DOHH2 (cell line): ENCODE measurements at regions not wholly inside any gene's neighbourhood (a gene's known extent, or its start where the extent isn't known, plus 50 kb on each side); places are given as distances from the start of the nearest gene placed in this dataset.
"Not testable (repeated sequence)": the region's sequence is repeated elsewhere in the genome, so short reads cannot be mapped to it uniquely, and the experiment has no call there.

Experiments
- H3F3A ChIP-seq: fragments of 200-600 bp; sonication (generic), shearing (Covaris generic); 2 replicates; pipeline ENCODE4 v1.6.0; 2016; ENCODE audit warnings: antibody characterized with exemption, mild to moderate bottlenecking; ENCODE audit not compliant: control insufficient read depth, insufficient read depth
- H3K27ac ChIP-seq: fragments of 200-600 bp; sonication (generic); 2 replicates; pipeline ENCODE4 v1.5.1; 2014; ENCODE audit warnings: low read depth, mild to moderate bottlenecking, low read length, moderate library complexity
- H3K27me3 ChIP-seq: fragments of 200-600 bp; sonication (generic); 2 replicates; pipeline ENCODE4 v1.6.1; 2014; ENCODE audit warnings: mild to moderate bottlenecking, low read length, mixed read lengths; ENCODE audit not compliant: control insufficient read depth
- H3K36me3 ChIP-seq: fragments of 200-600 bp; sonication (generic); 2 replicates; pipeline ENCODE4 v1.6.1; 2014; ENCODE audit warnings: mild to moderate bottlenecking, low read length, moderate library complexity, mixed read lengths; ENCODE audit not compliant: control insufficient read depth
- H3K4me1 ChIP-seq: fragments of 200-600 bp; sonication (generic); 2 replicates; pipeline ENCODE4 v1.6.1; 2014; ENCODE audit warnings: mild to moderate bottlenecking, low read length, mixed read lengths; ENCODE audit not compliant: control insufficient read depth
- H3K4me2 ChIP-seq: fragments of 200-600 bp; sonication (generic); 2 replicates; pipeline ENCODE4 v1.6.0; 2014; ENCODE audit warnings: mild to moderate bottlenecking, low read length, moderate library complexity
- H3K4me3 ChIP-seq: fragments of 200-600 bp; sonication (generic); 2 replicates; pipeline ENCODE4 v1.5.1; 2014; ENCODE audit warnings: mild to moderate bottlenecking, low read length, mixed read lengths
- H3K79me2 ChIP-seq: fragments of 200-600 bp; sonication (generic); 2 replicates; pipeline ENCODE4 v1.6.1; 2014; ENCODE audit warnings: mild to moderate bottlenecking, low read length, mixed read lengths; ENCODE audit not compliant: control insufficient read depth
- H3K9me2 ChIP-seq: fragments of 200-600 bp; sonication (generic); replicated peaks from 2 replicates; pipeline ENCODE4 v1.6.1; 2014; ENCODE audit warnings: mild to moderate bottlenecking, low read length, mixed read lengths; ENCODE audit not compliant: control insufficient read depth
- H3K9me3 ChIP-seq: fragments of 200-600 bp; sonication (generic); 2 replicates; pipeline ENCODE4 v1.6.1; 2014; ENCODE audit warnings: antibody characterized with exemption, low read length, mixed read lengths; ENCODE audit not compliant: control insufficient read depth, insufficient read depth
- H4K20me1 ChIP-seq: fragments of 200-600 bp; sonication (generic); 2 replicates; pipeline ENCODE4 v1.6.0; 2014; ENCODE audit warnings: low read depth, mild to moderate bottlenecking, antibody characterized with exemption, low read length, moderate library complexity; ENCODE audit not compliant: control insufficient read depth, insufficient read depth
- EZH2phosphoT487 ChIP-seq: fragments of 200-600 bp; sonication (generic); IDR thresholded peaks from 2 replicates; pipeline ENCODE4 v1.6.1; 2017; ENCODE audit warnings: borderline replicate concordance, mild to moderate bottlenecking, antibody characterized with exemption, low read length, moderate library complexity, mixed read lengths
- TF ChIP-seq, protein P1 (sequence below): fragments of 200-600 bp; sonication (generic); IDR thresholded peaks from one replicate; pipeline ENCODE4 v1.5.1; 2014; ENCODE audit warnings: antibody characterized with exemption, mild to moderate bottlenecking, low read depth, low read length; ENCODE audit not compliant: poor library complexity, severe bottlenecking

DNA sequence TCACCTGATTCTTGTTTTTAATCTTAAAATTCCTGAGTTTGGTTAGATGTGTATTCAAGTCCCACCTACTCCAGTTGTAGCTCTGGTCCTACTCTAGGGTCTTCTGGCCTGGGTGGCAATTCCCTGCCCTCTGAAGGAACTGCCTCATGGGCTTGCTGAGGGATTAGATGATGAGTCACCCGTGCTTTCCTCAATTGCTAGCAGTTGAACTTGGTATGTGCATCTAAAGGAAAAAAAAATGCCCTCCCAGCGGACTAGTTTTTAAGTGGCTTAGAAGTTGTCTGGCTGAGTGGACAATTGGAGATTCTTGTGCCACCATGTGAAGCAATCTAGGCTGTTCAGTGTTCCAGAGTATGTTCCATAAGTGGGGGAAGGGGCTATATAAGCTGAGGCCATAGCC lies 127.0 kb downstream of the CCNG2 start:
- TF ChIP-seq, protein P1, sequence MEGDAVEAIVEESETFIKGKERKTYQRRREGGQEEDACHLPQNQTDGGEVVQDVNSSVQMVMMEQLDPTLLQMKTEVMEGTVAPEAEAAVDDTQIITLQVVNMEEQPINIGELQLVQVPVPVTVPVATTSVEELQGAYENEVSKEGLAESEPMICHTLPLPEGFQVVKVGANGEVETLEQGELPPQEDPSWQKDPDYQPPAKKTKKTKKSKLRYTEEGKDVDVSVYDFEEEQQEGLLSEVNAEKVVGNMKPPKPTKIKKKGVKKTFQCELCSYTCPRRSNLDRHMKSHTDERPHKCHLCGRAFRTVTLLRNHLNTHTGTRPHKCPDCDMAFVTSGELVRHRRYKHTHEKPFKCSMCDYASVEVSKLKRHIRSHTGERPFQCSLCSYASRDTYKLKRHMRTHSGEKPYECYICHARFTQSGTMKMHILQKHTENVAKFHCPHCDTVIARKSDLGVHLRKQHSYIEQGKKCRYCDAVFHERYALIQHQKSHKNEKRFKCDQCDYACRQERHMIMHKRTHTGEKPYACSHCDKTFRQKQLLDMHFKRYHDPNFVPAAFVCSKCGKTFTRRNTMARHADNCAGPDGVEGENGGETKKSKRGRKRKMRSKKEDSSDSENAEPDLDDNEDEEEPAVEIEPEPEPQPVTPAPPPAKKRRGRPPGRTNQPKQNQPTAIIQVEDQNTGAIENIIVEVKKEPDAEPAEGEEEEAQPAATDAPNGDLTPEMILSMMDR = no peak
- no peak for TF ChIP-seq EZH2phosphoT487
- Histone ChIP-seq H4K20me1 (no peaks in the 10 kb centered on the region), H3K4me1 (no peaks in the 10 kb centered on the region), H3K9me2 (no peaks in the 10 kb centered on the region), H3K4me2 (no peak overlapping the region), H3F3A (no peaks in the 10 kb centered on the region), H3K27me3 (0 out of 2 replicates have a peak, but pooled peaks cover 4% of the 10 kb centered on the region), H3K79me2 (no peaks in the 10 kb centered on the region), H3K36me3 (no peaks in the 10 kb centered on the region), H3K27ac (no peak overlapping the region), H3K9me3 (no peaks in the 10 kb centered on the region), H3K4me3 (no peak overlapping the region)

DNA sequence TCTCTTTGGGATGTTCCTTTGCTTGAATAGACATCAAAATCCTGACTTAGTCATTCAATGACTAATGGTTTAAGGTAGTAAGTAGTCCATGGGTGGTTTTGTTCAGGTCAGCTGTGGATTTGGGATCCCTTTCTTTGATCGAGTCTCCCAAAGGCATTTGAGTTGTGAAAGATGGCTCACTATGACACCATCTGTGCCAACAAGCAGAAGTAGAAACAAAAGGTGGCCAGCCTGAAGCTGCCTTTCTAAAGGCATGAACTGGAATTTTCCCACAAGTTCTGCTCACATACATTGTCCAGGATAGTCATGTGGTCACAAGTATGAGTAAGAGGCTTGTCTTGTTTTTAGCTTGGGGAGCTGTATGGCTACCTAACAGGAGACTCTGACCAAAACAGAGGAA lies 129.9 kb downstream of the CCNG2 start:
- Histone ChIP-seq H3K9me2 (no peaks in the 10 kb centered on the region), H4K20me1 (no peaks in the 10 kb centered on the region), H3K4me3 (no peak overlapping the region), H3K36me3 (no peaks in the 10 kb centered on the region), H3K4me1 (no peaks in the 10 kb centered on the region), H3K9me3 (no peaks in the 10 kb centered on the region), H3K79me2 (no peaks in the 10 kb centered on the region), H3F3A (no peaks in the 10 kb centered on the region), H3K27me3 (0 out of 2 replicates have a peak, but pooled peaks cover 4% of the 10 kb centered on the region), H3K27ac (no peak overlapping the region), H3K4me2 (no peak overlapping the region)
- TF ChIP-seq EZH2phosphoT487 = no peak
- TF ChIP-seq, protein P1 = no peak

DNA sequence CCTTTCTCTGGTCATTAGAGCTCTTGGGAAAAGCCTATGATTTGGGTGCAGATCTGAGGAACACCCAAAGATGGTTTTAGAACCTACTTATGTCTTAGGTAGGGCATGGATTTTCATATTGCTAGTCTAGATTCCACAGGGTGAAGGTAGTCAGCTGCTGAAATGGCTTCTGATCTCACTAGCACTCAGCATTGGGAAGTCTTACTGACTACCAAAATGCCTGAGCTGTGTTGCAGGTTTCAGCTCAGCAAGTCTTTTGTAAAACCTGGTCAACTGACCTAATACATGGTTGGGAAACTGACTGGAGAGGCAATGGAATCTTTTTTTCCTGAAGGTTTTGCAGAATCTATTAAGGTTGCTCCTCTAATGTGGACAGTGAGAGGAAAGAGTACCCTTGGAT lies 136.4 kb downstream of the CCNG2 start:
- Histone ChIP-seq H3K27ac (no peak overlapping the region), H3K4me3 (no peak overlapping the region), H3K9me3 (no peaks in the 10 kb centered on the region), H3K9me2 (no peaks in the 10 kb centered on the region), H3K36me3 (no peaks in the 10 kb centered on the region), H3F3A (no peaks in the 10 kb centered on the region), H3K4me2 (no peak overlapping the region), H3K4me1 (no peaks in the 10 kb centered on the region), H4K20me1 (no peaks in the 10 kb centered on the region), H3K79me2 (no peaks in the 10 kb centered on the region), H3K27me3 (no peaks in the 10 kb centered on the region)
- TF ChIP-seq, protein P1 = no peak

DNA sequence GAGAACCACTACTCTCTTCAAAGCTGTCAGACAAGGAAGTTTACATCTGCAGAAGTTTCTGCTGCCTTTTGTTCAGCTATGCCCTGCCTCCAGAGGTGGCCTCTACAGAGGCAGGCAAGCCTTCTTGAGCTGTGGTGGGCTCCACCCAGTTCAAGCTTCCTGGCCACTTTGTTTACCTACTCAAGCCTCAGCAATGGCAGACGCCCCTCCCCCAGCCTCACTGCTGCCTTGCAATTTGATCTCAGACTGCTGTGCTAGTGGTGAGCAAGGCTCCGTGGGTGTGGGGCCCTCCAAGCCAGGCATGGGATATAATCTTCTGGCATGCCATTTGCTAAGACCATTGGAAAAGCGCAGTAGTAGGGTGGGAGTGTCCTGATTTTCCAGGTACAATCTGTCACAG lies 144.0 kb downstream of the CCNG2 start:
- not testable (repeated sequence) for H3K4me3 ChIP-seq, H3K9me3 ChIP-seq, H3K36me3 ChIP-seq, H3K9me2 ChIP-seq, H3K4me2 ChIP-seq, H4K20me1 ChIP-seq, H3K27ac ChIP-seq, H3K27me3 ChIP-seq, H3F3A ChIP-seq, H3K4me1 ChIP-seq, H3K79me2 ChIP-seq
